ENCODE measurements at regions not wholly inside any gene's neighbourhood (a gene's known extent, or its start where the extent isn't known, plus 50 kb on each side); places are given as distances from the start of the nearest gene placed in this dataset.
A peak's percentile ranks its signal among the peaks of the same experiment; 100 is the strongest.
"Not testable (repeated sequence)": the region's sequence is repeated elsewhere in the genome, so short reads cannot be mapped to it uniquely, and the experiment has no call there.

DNA sequence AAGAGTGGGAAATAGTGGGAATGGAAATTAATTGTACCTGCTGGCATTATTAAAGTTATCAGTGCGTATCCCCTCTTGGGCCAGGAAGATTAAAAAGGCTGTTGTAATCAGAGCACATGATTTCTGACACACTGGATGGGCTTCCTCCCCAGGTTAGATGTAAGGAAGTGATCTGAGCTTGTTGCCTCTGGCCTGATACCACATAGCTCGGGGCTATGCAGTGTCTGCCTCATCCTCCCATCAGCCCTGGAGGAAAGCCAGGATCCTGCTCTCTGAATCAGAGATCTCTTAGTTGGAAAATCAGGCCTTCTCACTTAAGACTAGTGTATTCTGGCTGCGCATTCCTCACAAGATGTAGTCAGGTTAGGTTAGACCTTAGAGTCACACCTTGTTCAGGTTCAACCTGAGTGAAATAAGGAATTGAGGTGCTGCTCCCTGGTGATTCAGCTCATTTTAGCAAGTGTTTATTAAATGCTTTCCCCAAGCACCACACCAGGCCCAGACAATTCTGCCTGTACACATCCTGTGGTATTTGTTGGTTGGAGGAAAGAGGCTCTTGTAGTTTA, 108.2 kb upstream of the IKBKE start:
- not testable (repeated sequence) for DNase-seq (ENCODE audit: low spot score)

DNA sequence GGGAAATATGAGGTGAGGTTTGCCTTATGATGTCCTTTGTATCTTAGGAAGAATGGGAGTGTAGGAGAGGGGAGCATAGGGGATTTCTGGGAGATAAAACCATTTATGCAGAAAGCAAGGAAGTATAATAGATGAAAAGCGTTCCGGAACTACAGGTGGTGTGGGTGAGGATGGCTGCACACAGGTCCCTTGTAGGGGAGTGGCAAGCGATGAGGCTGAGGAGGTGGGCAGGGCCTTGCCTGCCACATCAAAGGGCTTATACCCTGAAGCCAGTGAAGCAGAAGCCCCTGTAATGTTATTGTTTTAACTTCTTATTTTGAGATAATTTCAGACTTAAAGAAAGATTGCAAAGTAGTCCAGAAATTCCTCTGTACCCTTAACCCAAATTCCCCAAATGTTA, 107.3 kb upstream of the IKBKE start:
- DNase-seq (ENCODE audit: low spot score), result not testable (repeated sequence)

DNA sequence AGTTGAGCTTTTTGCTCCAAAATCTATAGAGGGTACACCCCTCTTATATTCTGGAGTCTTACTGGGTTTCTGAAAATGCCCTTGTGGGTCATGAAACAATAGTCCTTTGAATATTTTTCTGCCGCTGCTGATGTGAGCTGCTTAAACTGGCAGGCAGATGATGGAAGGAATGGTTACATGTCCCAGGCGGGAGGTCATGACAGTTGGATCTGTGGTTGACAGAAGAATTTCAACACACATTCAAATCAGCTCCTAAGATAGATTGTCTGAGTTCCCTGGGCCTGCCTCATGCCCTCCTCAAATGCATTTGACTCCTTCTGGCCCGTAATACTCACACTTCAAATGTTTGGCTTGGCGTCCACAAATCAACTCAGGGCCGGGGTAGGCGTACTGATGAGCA, 105.0 kb upstream of the IKBKE start:
- DNase-seq (ENCODE audit: low spot score), result not testable (repeated sequence)

DNA sequence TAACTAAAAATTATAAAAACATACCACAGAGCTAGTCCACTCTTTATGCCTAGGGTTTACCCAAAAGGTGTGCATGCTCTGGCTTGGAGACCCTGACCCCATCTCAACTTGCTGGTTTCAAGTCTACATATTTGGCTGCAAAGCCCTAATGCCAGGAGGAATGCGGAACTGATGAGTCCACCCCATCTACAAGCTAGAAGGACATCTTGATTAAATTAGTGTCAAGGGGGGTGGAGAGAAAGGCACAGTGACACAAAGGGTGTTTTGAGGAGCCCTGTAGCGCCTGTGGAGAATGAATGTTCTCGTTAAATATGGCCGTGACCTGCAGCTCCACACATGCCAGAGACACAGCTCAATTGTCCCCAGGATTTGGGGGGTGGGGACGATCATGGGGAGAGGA, 104.1 kb upstream of the IKBKE start:
- not testable (repeated sequence) for DNase-seq (ENCODE audit: low spot score)

DNA sequence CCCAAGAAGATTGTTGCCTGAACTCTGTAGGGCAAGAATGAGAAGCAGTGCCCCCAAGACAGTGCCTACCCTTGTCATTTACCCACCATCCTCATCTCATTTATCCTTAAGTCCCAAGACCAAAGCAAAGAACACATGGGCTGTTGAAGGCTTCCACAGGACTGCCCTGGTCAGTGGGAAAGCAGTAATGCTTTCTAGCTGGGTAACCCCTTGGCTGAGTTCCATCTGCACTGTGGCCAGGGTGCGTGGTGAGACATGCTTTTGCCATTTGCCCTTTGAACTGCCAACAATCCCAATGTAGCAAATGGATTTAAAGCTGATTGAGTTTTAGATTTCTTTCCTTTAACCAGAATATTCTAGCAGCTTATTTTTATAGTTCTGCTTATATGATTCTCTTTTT, 103.5 kb upstream of the IKBKE start:
- not testable (repeated sequence) for DNase-seq (ENCODE audit: low spot score)

DNA sequence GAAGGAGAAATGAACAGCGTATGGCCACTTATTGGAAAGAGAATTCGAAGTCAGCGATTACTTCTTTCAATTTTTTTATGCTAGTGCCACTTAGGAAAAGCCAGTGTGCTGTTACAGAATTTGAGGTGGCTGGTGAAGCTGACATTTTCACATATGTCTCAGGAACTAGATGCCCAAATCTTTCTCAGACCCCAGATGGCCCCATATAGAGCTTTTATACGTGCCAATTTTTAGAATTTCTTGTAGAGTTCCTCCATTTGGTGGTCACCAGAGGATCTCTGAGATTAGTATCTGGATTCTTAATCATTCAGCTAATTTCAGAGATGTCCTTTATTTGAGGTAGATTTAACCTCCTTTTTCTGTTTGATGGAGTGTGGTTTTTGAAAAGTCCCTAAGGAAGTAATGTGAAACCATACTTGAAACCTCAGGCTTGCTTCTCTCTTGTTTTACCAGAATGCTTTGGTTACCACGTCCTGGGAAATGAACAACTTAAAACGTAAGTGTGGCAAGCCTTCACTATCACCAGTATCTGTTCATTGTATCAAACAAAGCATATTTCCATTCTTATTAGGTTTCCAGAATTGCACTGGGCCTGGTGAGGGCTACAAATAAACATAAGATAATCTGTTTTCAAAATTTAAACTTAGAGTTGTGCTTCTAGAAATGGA, 102.2 kb upstream of the IKBKE start:
- not testable (repeated sequence) for DNase-seq (ENCODE audit: low spot score)

DNA sequence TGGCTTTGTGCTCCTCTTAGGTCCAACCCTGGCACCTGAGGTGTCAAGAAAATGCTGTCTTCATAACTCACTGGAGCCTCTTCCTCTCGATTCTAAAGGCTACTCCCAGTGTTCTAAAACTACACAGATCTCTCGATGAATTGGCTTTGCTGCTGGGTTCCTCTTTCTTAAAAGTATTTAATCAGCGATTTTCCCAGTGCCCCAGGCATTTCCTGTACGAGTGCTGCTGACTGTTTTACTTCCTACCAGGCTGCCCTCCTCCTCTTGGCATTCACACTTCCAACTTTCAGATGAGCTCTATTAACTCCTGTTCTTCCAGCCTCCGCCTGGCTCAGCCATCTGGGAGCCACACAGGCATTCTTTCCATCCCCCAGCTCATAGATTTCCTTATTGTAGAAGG, 95.6 kb upstream of the IKBKE start:
- DNase-seq (ENCODE audit: low spot score), result not testable (repeated sequence)

DNA sequence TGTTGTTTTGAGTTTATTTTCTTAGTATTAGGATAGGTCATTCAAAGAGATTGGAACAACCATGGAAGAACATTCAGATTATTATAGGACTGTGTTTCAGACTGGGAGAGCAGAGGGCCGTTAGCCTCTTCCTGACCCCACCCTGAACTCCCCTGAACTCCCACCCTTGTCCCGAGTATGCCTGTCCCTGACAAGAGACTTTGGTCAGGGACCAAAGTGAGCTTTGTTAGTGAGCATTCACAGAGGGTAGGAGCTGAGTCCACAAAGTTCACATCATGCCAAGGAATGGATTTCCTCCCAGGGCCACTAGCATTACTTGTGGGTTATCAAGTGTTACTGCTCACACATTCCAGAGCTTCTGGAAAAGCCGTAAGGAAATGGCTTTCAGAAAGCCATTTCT, 94.7 kb upstream of the IKBKE start:
- not testable (repeated sequence) for DNase-seq (ENCODE audit: low spot score)

DNA sequence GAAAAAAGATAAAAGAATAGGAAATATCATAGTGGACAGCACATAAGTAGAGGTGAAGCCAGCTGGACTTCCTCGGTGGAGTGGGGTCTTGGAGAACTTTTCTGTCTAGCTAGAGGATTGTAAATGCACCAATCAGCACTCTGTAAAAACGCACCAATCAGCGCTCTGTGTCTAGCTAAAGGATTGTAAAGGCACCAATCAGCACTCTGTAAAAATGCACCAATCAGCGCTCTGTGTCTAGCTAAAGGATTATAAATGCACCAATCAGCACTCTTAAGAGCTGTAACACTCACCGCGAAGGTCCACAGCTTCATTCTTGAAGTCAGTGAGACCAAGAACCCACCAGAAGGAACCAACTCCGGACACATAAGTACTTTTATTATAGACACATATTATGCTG, 91.8 kb upstream of the IKBKE start:
- not testable (repeated sequence) for DNase-seq (ENCODE audit: low spot score)

DNA sequence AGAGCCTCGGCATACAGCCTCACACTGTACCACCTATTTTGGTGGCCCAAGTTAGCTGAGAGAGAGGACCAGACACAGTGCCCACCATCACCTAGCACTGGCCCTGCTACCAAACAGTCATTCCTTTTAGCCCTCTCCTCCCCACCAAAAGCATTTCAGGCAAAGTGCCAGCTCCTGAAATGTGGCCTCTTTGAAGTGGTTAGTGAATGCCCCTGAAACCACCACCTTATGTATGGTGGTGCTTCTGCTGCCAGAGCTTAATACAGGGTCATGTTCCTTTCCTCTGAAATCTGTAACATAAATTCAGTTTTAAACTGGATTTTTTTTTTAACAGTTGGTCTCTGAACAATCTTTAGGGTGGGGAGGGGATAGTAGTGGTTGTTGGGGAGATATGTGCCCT, 91.0 kb upstream of the IKBKE start:
- not testable (repeated sequence) for DNase-seq (ENCODE audit: low spot score)

DNA sequence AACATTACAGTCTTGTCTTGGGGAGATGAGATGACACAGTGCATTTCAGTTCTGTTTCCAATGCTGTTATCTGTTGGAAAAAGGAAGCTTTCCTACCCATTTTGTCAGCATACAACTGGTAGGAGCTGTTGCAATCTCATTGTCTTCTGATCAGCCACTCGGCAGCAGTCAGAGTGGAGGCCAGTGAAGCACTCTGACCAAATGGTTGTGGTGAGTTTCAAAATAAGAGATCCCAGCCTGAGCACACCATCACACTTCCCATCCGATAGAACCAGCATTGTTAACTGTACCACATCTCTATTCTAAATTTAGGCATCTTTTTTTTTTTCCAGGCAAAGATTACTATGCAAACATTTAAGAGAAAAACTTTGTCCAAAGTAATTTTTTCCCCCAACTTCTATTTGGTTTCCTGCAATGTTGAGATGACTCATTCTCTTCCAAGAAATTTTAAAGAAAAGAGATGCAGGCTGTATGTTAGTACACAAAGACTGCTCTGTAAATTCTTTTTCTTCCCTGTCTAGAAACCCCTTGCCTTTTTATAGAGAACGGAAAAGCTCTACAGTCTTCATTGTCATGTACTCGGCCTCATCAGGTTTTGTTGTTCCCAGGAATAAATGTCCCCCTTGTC, 90.0 kb upstream of the IKBKE start:
- not testable (repeated sequence) for DNase-seq (ENCODE audit: low spot score)

DNA sequence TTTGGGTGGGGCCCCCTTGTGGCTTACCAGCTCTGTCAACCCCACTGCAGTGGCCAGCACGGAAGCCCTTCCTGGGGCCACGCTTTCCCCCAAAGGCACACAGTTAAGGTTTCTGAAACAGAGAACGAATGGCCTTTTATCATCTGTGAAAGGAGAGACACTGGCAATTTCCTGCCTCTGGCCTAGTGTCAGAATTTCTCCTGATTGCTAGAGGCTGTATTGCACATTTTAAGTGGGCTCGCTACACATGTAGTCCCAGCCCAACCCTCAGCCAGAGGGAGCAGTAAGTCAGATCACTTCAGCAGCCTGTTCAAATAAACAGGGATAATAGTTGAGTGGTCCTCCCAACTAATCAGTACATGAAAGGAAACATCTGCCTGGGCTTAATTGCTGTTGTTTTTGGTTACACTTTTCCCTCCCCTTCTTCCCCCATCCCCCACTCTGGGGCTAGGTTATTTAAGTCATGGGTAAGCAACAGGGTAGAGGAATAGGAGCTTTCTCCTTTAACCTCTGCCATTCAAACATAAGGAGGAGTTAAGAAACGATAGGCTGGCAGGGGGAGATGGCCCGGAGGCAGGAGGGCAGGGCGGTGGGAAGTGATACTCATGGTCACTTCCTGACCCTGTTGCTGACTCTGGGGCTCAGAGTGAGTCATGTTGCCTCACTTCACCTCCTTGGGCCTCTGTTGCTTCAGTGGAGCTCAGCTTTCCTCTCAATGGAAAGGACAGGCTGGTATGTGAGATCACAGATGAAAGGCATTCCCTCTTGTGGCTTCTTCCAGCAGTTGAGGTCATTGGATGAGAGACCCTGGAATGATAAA, 89.3 kb upstream of the IKBKE start:
- not testable (repeated sequence) for DNase-seq (ENCODE audit: low spot score)

DNA sequence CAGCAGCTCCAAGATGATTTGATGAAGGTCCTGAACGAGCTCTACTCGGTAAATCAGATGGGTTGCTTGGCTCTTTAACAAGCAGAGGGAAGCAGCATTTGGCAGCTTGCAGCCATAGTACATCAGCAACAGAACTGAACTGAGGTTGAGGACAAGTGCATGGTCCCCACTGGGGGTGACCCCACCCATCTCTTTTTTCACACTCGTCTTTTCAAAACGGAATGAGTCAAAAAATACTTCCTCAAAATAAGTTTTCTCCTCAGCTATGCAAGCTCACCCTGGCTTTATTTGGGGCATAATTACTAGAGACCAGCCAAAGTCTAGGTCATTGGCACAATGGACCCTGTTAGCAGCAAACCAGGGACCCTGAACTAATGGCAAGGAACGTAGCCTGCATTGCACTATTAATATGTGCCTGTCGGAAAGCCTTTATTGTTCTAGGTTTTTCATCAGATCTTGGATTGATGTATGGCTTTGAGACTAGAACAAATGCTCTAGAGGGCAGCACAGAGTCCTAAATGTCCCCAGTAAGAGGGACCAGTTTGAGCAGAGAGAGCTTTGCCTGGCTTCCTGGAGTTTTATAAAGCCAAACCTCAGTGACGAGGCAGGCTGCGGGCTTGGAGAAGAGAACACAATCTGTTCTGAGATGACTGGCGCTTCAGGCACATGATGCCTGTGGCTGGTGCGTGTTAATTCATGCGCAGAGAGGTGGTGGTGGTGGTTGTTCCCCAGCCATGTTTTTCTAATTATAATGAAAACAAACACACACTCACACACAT, 86.1 kb upstream of the IKBKE start:
- peak; percentile 56 for DNase-seq (ENCODE audit: low spot score)

DNA sequence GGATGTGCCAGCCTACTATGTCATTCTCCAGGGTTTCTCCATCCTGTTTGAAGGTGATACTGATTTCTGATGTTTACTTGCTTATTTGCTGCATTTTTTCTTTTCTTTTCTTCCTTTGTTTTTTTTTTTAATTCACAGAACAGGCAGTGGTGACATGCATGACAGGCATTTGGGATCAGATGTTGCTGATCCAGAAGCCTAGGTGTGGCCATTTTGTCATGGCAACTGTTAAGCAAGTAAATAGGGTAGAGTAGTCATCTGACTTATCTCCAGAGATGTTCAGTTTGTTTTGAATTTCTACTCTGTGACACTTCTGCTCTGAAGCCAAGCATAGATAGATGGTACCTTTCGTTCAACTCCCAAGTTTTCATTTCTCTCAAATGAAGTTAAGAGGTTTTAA, 85.4 kb upstream of the IKBKE start:
- DNase-seq (ENCODE audit: low spot score), result not testable (repeated sequence)

DNA sequence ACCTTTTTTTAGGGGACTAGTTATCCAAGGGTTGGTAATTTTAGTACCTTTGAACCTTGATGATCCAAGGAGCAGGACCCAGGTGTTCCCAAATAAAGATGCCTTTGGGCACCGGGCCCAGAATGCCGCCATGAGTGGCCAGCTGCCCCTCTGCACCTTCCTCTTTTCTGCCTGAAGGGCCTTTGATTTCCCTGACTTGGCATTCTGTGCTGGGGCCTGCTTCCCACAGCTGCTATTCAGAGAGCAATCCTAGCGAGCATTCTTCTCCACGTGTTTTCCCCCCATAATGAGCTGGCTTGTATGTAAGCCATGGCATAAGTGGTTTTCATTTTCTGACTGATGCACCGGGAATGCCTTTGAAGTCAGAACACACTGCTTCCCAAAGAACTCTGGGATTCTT, 82.6 kb upstream of the IKBKE start:
- not testable (repeated sequence) for DNase-seq (ENCODE audit: low spot score)

DNA sequence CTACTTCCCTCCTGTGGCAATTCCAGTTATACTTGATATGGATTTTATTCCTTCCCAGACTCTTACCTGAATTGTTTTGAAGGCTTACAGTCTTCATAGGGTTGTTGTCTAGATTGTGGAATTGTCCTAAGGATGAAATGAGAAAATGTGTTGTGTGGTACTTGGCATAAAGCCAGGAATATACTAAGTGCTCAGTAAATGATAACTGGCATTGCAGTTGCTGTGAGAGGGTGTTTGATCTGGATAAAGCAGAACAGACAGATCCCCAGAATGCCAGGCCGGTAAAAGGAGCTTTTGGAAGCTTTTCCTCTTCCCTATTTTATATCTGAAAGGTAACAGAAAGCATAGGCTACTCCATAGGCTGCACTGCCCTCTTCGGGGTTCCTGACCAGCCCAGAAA, 78.4 kb upstream of the IKBKE start:
- DNase-seq (ENCODE audit: low spot score), result not testable (repeated sequence)

DNA sequence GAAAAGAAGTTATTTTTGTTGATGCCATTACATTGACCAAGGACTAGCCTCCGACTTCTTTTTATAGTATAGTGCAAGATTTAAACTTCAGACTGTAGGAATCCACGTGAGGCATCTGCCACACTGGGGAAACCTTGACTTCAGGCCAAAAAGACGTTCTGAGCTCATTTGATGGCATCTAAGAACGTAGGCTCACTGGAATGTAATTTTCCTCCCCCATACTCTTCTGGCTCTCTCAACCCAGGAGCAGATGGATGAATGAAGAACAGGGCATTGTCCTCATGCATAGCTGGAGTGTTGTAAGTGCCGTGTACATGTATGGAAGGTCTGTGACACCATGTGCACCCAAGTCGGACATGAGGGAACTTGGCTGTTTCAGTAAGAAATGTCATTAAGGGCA, 72.8 kb upstream of the IKBKE start:
- DNase-seq (ENCODE audit: low spot score), result not testable (repeated sequence)

DNA sequence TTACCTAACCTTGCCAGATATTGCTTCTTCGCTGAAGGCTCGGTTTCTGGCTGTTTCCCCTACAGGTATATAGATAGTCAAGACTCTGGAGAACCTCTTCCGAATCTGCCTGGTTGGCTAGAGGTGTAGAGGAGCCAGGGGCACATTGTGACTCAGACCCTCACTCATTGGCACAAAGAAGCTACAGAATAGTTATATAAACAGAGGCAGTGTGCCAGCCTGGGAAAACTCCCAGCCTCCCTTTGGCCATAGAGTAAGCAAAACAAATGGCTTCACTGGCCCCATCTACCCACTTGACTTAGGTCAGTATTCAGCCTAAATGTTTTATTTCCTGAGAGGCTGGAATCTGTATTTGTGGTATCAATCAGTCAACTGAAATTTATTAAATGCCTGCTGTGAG, 72.0 kb upstream of the IKBKE start:
- DNase-seq (ENCODE audit: low spot score), result not testable (repeated sequence)

DNA sequence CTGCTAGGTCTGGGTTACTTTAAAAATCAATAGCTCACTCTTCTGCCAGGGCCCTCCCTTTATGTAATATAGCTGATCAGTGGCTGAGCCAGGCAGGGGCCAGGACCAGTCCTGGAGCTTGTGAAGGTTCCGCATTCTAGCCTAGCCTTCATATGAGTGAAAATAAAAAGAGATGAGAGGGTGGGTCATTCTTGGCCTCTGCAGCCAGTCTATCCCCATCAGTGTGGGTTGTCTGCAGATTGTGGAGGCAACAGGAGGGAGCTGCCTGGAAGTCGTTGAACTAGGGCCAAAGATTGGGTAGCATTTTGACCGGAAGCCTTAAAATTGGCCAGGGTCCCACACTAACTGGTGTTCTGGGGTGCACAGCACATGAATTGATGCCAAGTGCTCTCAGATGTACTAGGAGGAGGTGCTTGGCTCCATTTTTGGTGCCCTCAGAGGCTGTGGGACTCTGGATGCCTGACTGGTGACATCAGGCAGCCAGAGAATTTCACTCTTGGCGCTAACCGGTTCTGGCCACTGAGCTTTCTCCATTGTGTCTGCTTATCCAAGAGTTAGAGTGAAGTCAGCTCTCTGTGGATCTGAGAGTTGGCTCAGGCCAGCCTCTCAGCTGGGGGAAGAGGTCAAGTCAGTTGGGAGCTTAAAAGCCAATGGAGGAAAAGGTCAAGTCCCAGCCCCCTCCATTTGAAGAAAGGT, 66.5 kb upstream of the IKBKE start:
- DNase-seq (ENCODE audit: low spot score), result not testable (repeated sequence)

DNA sequence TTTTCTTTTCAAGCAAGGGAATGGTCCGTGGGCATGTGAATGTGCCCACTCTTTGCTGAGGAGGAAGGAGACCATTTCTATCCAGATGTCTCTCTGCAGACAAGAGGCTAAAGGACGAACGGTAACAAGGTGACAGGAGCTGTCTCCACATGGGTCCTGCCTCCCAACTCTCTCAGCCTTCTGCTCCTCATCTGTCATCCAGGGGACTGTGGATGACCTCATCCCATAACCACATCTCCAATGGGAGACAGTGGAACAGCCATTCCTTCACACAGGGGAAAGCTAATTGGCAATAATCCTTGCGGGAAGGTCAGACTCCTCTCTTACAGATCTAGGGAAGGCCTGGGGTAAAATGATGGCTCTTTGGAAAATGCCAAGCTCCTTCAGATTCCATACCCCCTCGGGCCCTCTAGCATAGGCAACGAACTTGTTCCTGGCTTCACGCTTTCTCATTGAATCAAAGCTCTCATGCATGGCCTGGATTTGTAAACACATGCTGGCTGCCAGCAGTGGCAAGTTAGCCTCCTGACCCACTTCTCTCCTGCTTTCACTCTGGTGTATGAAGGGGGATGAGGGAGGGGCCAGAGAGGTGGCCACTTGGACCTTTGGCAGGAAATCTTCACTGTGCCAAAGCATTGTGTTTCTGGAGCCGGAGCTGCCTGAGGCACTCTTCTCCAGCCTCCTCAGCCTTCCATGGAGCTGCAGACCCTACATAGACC, 65.8 kb upstream of the IKBKE start:
- not testable (repeated sequence) for DNase-seq (ENCODE audit: low spot score)

DNA sequence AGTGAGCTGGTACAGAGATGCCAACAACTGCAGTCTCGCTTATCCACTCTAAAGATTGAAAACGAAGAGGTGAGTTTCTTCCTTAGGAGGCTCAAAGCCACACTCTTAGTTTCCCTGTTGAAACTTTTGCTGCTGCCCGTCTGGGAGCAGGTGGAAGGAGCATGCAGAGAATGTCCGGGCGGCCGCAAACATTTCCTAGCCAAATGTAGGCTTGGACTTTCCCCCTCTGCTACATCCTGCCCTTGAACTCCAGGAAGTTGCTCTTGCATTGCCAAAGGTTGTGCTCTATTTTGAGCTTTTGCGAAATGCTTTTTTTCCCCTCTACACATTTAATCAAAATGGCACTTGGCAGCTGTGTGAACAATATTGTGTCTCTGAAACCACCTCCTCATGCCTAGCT, 65.0 kb upstream of the IKBKE start:
- DNase-seq (ENCODE audit: low spot score), result not testable (repeated sequence)

Data from hematopoietic multipotent progenitor cell treated with erythropoietin and hydrocortisone succinate and interleukin-3 and kit ligand, for 17 days (in vitro differentiated cells).